ENCODE measurements at regions not wholly inside any gene's neighbourhood (a gene's known extent, or its start where the extent isn't known, plus 50 kb on each side); places are given as distances from the start of the nearest gene placed in this dataset.

- no peak for DNase-seq
Measured at GRCh38 chr4:41859087-41859486, 76.1 kb upstream of the TMEM33 start.

- no peak for DNase-seq
Measured at GRCh38 chr4:41857226-41857641, 78.0 kb upstream of the TMEM33 start.

GRCh38 chr4:41856797-41857196 lies 78.4 kb upstream of the TMEM33 start:
- no peak for DNase-seq

GRCh38 chr4:41853973-41854372 lies 81.3 kb upstream of the TMEM33 start:
- no peak for DNase-seq

- DNase-seq, result no peak
Measured at GRCh38 chr4:41852229-41852628, 83.0 kb upstream of the TMEM33 start.

- DNase-seq, result no peak
Measured at GRCh38 chr4:41851621-41852020, 83.6 kb upstream of the TMEM33 start.

GRCh38 chr4:41844327-41844726 lies 90.9 kb upstream of the TMEM33 start:
- no peak for DNase-seq

GRCh38 chr4:41839916-41840854 lies 91.7 kb upstream of the PHOX2B start:
- no peak for DNase-seq

GRCh38 chr4:41838590-41838989 lies 90.1 kb upstream of the PHOX2B start:
- no peak for DNase-seq

GRCh38 chr4:41835321-41835995 lies 86.9 kb upstream of the PHOX2B start:
- DNase-seq, result no peak

- no peak for DNase-seq
Measured at GRCh38 chr4:41832961-41833360, 84.4 kb upstream of the PHOX2B start.

- no peak for DNase-seq
Measured at GRCh38 chr4:41822325-41822724, 73.8 kb upstream of the PHOX2B start.

- no peak for DNase-seq
Measured at GRCh38 chr4:41820473-41820872, 71.9 kb upstream of the PHOX2B start.

- DNase-seq, result no peak
Measured at GRCh38 chr4:41819621-41820020, 71.1 kb upstream of the PHOX2B start.

- DNase-seq, result no peak
Measured at GRCh38 chr4:41815473-41815872, 66.9 kb upstream of the PHOX2B start.

- no peak for DNase-seq
Measured at GRCh38 chr4:41814565-41814964, 66.0 kb upstream of the PHOX2B start.

- no peak for DNase-seq
Measured at GRCh38 chr4:41806807-41807206, 58.3 kb upstream of the PHOX2B start.

GRCh38 chr4:41802590-41802989 lies 54.1 kb upstream of the PHOX2B start:
- DNase-seq, result no peak

GRCh38 chr4:41799126-41799525 lies 50.6 kb upstream of the PHOX2B start:
- DNase-seq, result no peak

Measured in C1 segment of cervical spinal cord (tissue), 14 donors.